HL-60 (cell line): ENCODE measurements at regions not wholly inside any gene's neighbourhood (a gene's known extent, or its start where the extent isn't known, plus 50 kb on each side); places are given as distances from the start of the nearest gene placed in this dataset.

Experiments used
- DNase-seq, 2 experiments: peaks; one replicate each; pipeline ENCODE4 v3.0.0-alpha.2; 2010 to 2020; ENCODE audit warnings: low read depth in 1 of 2, low spot score in 1 of 2
- H3K27ac ChIP-seq: fragments of 250-450 bp; sonication (Bioruptor Pico); replicated peaks from 2 replicates; pipeline ENCODE4 v1.5.1; 2020; ENCODE audit warnings: mild to moderate bottlenecking, moderate library complexity
- H3K27me3 ChIP-seq: fragments of 250-450 bp; sonication (Bioruptor Pico); 2 replicates; pipeline ENCODE4 v1.5.1; 2021; ENCODE audit warnings: mild to moderate bottlenecking, moderate library complexity; ENCODE audit not compliant: insufficient read depth, poor library complexity, severe bottlenecking
- H3K4me3 ChIP-seq: replicated peaks from 2 replicates; pipeline ENCODE4 v1.5.1; 2011; ENCODE audit warnings: mild to moderate bottlenecking, control low read depth, low read length; ENCODE audit not compliant: insufficient read depth
- CTCF ChIP-seq: IDR thresholded peaks from one replicate; pipeline ENCODE4 v1.5.1; 2011; ENCODE audit warnings: low read length, control low read depth, inconsistent platforms; ENCODE audit not compliant: insufficient read depth
- GABPA ChIP-seq: IDR thresholded peaks from 2 replicates; pipeline ENCODE4 v1.6.1; 2012; ENCODE audit warnings: low read depth
- POLR2AphosphoS5 ChIP-seq: IDR thresholded peaks from 2 replicates; pipeline ENCODE4 v1.6.1; 2012; ENCODE audit warnings: low read depth
- REST ChIP-seq: IDR thresholded peaks from 2 replicates; pipeline ENCODE4 v1.6.1; 2012; ENCODE audit warnings: low read depth; ENCODE audit not compliant: insufficient replicate concordance
- SPI1 ChIP-seq: IDR thresholded peaks from 2 replicates; pipeline ENCODE4 v1.6.1; 2012; ENCODE audit warnings: low read depth, mild to moderate bottlenecking, borderline replicate concordance

- H3K27ac ChIP-seq: no peak overlapping the region
- no peak overlapping the region for H3K4me3 ChIP-seq
- no peak for TF ChIP-seq GABPA
- no peak for TF ChIP-seq CTCF
- TF ChIP-seq REST: no peak
- TF ChIP-seq POLR2AphosphoS5: no peak
- no peak for TF ChIP-seq SPI1
- H3K27me3 ChIP-seq: peaks cover under 1% of the 10 kb centered on the region
- no peak for DNase-seq
Measured at GRCh38 chr6:17018425-17018824, 83.4 kb upstream of the STMND1 start.

DNA sequence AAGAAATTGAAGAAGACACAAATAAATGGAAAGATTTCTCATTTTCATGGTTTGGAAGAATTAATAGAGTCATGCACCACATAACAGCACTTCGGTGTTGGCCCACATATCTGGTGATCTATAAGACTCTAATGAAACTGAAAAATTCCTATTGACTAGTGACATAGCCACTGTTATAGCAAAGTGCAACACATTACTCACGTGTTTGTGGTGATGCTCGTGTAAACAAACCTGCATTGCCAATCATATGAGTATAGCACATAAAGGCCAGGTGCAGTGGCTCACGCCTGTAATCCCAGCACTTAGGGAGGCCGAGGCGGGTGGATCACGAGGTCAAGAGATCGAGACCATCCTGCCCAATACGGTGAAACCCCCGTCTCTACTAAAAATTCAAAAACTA lies 84.4 kb upstream of the STMND1 start:
- no peak for DNase-seq
- no peak overlapping the region for H3K27ac ChIP-seq
- TF ChIP-seq REST: no peak
- no peak for TF ChIP-seq POLR2AphosphoS5
- TF ChIP-seq CTCF: no peak
- no peak for TF ChIP-seq GABPA
- no peak for TF ChIP-seq SPI1

DNA sequence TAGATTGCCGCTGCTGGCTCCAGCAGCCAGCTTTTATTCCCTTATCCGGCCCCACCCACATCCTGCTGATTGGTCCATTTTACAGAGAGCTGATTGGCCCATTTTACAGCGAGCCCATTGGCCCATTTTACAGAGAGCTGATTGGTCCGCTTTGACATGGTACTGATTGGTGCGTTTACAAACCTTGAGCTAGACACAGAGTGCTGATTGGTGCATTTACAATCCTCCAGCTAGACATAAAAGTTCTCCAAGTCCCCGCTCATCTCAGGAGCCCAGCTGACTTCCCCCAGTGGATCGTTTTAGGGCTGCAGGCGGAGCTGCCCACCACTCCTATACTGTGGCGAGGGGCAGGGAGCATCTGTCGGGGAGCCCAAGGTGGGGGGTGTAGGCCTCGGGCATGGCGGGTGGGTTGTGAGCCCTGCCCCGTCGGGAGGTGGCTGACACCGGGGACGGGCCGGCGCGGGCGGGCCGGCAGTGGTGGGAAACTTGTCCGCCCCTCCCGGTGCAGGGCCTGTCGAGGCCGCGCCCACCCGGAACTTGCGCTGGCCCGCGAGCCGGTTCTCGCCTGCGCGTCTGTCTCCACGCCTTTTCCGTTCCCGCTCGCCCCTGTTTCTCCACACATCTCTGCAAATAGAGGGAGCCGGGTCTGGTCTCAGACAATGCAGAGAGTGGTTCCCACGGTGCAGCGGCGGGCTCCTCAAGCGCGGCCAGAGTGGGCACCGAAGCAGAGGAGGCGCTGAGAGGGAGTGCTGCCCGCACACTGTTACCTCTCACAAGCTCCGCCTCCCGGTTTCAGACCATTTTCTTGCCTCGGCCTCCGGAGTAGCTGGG lies 86.1 kb upstream of the STMND1 start:
- H3K4me3 ChIP-seq: peak overlapping the region; percentile 20
- no peaks in the 10 kb centered on the region for H3K27me3 ChIP-seq
- no peak overlapping the region for H3K27ac ChIP-seq
- DNase-seq: peak in 1 of 2 experiments; percentile 5
- TF ChIP-seq CTCF (no peak), REST (no peak), POLR2AphosphoS5 (no peak), SPI1 (no peak), GABPA (no peak)

More for the DNA sequence above, 84.4 kb upstream of the STMND1 start:
- H3K27me3 ChIP-seq: no peaks in the 10 kb centered on the region
- no peak overlapping the region for H3K4me3 ChIP-seq
